DMS53 treated with DMSO at 0.1 percent for 48 hours (cell line): ENCODE measurements at regions not wholly inside any gene's neighbourhood (a gene's known extent, or its start where the extent isn't known, plus 50 kb on each side); places are given as distances from the start of the nearest gene placed in this dataset.

Experiments
- DNase-seq: peaks from one replicate; lab custom pipeline; 2025; ENCODE audit not compliant: unreplicated experiment; lab: John Stamatoyannopoulos, UW

GRCh38 chr4:14087921-14088320 is 460.4 kb upstream of the BOD1L1 start:
- DNase-seq, result no peak

GRCh38 chr4:14091531-14091930 is 464.0 kb upstream of the BOD1L1 start:
- no peak for DNase-seq

- no peak for DNase-seq
These were observed 464.4 kb upstream of the BOD1L1 start for GRCh38 chr4:14091966-14092365.

GRCh38 chr4:14092741-14093140 is 465.2 kb upstream of the BOD1L1 start:
- DNase-seq, result no peak

- no peak for DNase-seq
These were observed 468.3 kb upstream of the BOD1L1 start for GRCh38 chr4:14095831-14096230.

- DNase-seq, result no peak
These were observed 469.0 kb upstream of the BOD1L1 start for GRCh38 chr4:14096396-14096965.

- DNase-seq, result no peak
These were observed 472.8 kb upstream of the BOD1L1 start for GRCh38 chr4:14100349-14100748.

GRCh38 chr4:14110407-14110806 is 482.9 kb upstream of the BOD1L1 start:
- DNase-seq, result no peak

- no peak for DNase-seq
These were observed 484.2 kb upstream of the BOD1L1 start for GRCh38 chr4:14111730-14112181.

GRCh38 chr4:14115106-14115505 is 487.6 kb upstream of the BOD1L1 start:
- no peak for DNase-seq

- no peak for DNase-seq
These were observed 490.2 kb upstream of the BOD1L1 start for GRCh38 chr4:14117575-14118238.

- DNase-seq, result no peak
These were observed 497.3 kb upstream of the BOD1L1 start for GRCh38 chr4:14124816-14125215.

GRCh38 chr4:14125375-14126129 is 498.0 kb upstream of the BOD1L1 start:
- no peak for DNase-seq

GRCh38 chr4:14130551-14130950 is 503.0 kb upstream of the BOD1L1 start:
- DNase-seq, result no peak

GRCh38 chr4:14131335-14131734 is 503.8 kb upstream of the BOD1L1 start:
- DNase-seq, result no peak

GRCh38 chr4:14132301-14132700 is 504.8 kb upstream of the BOD1L1 start:
- DNase-seq, result no peak

GRCh38 chr4:14138106-14138505 is 510.6 kb upstream of the BOD1L1 start:
- DNase-seq, result no peak

GRCh38 chr4:14143892-14144291 is 516.4 kb upstream of the BOD1L1 start:
- peak; percentile 26 for DNase-seq

- DNase-seq, result no peak
These were observed 521.9 kb upstream of the BOD1L1 start for GRCh38 chr4:14149176-14150053.

GRCh38 chr4:14151101-14151500 is 523.6 kb upstream of the BOD1L1 start:
- DNase-seq, result no peak

- DNase-seq, result no peak
These were observed 525.5 kb upstream of the BOD1L1 start for GRCh38 chr4:14152834-14153519.
